ENCODE measurements at regions not wholly inside any gene's neighbourhood (a gene's known extent, or its start where the extent isn't known, plus 50 kb on each side); places are given as distances from the start of the nearest gene placed in this dataset.

DNA sequence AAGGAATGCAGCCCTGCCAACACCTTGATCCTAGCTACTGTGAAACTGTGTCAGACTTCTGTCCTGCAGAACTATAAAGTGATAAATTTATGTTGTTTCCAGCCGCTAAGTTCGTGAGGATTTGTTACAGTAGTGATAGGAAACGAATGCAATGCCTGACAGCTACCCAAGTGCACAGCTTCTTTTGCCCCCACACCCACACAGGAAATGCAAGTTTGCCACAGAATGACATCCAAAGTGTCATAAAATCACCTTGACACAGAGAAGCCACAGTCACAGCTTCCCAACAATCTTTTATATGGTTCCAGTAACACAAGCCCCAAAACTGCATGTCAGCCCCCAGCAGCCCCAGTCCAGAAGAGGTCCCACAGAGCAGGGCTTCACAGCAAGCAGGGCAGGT is 216.9 kb upstream of the S100G start:
- no peak for DNase-seq (ENCODE audit: extremely low read depth in 1 of 11, low read depth in 9 of 11, low spot score in 4 of 11)

DNA sequence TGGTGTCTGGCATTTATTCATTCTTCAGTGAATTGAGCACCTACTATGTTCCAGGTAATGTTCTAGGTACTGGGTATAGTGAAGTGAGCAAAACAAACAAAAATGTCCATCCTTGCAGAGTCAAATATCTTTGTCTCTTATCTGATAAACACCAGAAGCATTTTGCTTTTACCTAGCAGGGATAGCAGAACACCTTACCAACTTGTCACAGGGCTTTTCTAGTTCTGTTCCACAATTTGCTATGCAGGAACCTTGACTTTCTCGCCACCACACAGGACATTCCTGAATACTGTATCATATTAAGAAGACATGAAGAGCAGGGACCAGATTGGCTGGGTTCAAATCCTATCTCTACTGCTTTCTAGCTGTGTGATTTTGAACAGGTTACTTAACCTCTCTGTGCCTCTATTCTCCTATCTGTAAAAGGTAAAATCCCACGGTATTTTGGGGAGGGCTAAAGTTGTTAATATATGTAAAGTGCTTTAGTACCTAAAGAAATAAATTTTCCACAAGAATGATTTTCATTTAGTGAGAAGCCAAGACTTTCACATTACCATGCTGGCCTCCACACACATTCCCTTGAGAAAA is 214.5 kb upstream of the S100G start:
- no peak for DNase-seq (ENCODE audit: extremely low read depth in 1 of 11, low read depth in 9 of 11, low spot score in 4 of 11)

DNA sequence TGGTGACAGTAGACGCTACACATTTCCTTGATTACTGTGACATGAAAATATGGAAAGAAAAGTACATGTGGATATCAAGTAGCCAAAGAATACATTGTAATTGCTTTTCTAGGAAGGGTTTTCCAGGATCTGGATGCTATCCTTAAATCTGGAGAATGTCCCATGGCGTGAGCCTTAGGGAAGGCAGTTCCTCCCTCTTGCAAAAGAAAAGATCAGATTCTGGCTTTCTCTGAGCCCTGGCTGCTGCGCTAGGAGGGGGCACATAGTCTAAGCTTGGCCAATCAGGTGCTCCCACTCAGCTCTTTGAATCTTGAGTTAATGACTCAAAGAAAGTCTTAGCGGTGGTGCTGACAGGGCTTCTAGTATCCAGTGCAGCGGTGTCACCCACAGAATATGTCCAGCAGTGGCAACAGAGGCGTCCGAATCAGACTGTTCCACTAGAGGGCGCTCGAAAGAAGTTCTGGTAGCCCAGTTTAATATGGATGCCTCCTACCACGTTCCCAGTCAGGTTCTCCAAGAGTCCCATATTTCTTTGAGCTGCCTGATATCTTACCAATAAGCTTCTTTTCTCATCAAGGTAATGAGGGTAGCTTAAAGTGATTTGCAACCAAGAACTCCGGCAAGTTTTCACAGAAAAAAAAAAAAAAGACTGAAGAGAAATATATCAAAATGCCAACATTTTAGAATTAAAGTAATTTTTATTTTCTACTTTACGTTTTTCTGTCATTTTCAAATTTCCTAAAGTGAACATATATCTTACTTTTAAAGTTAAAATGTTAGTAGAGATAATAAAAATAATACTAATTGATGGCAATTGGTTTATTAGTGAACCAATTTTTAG is 213.4 kb upstream of the S100G start:
- DNase-seq (ENCODE audit: extremely low read depth in 1 of 11, low read depth in 9 of 11, low spot score in 4 of 11), result peak; percentile 23 to 76 (median 42)

DNA sequence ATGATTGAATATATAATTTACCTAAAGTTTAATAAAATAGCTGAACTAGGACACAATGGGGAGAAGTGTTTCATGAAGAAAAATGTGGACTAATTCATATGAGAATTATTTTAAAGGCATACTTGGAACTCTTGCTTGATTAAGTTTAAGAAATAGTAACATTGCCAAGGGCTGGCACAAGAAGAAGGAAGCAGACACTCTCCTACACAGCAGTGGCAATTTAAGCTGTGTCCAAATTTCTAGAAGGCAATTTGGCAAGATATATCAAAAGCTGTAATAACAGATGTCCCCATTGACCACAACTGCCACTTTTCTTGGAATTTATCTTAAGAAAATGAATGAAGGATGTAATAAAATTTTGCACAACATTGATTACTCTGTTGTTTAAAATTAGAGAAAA is 209.5 kb upstream of the S100G start:
- DNase-seq (ENCODE audit: extremely low read depth in 1 of 11, low read depth in 9 of 11, low spot score in 4 of 11), result no peak

DNA sequence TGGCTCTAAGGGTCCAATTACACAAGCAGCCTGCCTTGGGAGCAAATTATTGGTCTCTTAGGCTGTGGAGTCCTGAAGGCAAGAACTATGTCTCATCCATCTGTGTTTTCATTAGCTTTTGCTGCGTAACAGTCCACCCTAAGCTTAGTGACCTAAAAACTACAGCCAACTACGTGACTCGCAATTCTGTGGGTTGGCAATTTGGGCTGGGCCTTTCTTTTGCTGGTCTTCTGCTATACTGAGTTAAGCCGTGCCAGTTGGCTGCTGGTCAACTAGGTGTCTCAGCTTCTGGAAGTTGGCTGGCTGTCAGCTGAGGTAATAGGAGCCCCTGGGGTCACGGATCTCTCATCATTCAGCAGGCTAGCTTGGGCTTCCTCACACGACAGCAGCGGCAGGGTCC is 205.6 kb upstream of the S100G start:
- DNase-seq (ENCODE audit: extremely low read depth in 1 of 11, low read depth in 9 of 11, low spot score in 4 of 11), result no peak

DNA sequence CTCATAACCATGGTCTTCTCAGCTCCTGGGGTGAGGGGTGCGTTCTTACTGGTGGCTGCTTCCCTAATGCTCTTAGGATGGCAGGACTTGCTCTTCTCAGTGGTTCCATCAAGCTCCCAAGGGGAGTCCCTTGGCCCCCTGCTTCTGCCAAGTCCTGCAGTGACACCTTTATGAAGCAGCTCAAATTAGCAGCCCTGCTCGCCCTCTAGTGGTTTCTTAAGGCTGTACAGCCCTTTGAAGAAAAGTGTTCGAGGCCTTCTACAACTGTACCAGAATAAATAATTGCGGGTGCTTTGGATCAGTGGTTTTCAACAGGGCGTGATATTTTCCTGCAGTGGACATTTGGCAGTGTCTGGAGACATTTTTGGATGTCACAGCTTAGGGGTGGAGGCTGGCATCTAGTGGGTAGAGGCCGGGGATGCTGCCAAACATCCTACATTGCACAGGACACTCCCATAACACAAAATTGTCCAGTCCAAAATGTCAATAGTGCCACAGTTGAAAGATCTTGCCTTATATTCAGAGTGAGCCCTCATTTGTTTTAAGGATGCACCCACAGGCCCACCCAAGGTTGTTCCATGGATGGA is 204.7 kb upstream of the S100G start:
- peak in 2 of 11 donors; percentile 22 to 33 for DNase-seq (ENCODE audit: extremely low read depth in 1 of 11, low read depth in 9 of 11, low spot score in 4 of 11)

DNA sequence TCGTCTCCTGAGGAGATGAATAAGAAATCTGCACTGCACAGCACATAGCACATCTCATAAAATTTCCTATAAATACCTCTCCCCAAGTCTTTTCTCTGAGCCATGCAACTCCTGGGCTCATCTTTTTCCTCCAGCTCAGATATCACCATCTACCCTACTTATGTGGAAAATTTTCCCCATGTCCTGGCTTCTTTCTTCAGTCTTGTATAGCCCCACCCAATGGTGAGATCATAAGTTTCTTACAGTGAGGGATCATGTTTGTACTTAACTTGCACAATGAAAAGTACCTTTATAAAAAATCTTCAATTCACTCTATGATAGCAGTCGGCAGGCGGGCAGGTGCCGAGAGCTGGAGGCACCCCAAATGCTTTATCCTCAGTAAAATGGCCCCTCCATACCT is 198.6 kb upstream of the S100G start:
- DNase-seq (ENCODE audit: extremely low read depth in 1 of 11, low read depth in 9 of 11, low spot score in 4 of 11), result no peak

DNA sequence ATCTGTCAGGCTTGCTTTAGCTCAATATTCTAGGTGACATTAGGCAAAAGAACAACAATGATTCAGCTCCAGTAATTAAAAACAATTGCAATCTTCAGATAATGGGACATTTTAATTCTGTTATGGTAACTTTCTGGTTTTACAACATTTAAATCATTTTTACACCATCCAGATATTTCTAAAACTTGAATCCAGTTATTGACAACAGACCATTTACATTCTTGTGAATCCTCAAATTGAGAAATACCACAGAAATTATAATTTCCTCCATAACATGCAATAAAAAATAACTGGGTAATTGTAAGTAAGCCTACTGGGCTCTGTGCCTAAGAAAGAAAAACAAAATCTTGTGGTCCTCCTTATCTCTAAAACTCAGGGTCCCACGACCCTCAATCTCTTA is 195.0 kb upstream of the S100G start:
- DNase-seq (ENCODE audit: extremely low read depth in 1 of 11, low read depth in 9 of 11, low spot score in 4 of 11), result no peak

DNA sequence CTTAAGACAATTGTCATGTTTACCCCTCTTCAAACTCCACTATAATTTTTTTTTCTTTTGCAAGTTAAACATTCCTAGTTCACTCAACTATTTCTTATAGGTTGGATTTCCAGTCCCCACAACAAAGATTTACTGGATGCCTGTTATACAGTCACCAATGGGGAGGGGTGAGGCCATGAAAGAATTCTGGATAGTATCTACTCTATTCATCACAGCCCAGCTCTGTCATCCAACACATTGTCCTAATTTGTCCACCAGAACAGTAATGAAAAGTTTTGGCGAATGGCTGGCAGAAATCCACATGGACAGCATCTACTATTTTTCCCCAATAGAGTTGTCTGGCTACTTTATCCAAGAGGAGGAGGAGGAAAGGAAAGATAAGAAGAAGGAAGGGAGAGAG is 192.7 kb upstream of the S100G start:
- DNase-seq (ENCODE audit: extremely low read depth in 1 of 11, low read depth in 9 of 11, low spot score in 4 of 11), result no peak

DNA sequence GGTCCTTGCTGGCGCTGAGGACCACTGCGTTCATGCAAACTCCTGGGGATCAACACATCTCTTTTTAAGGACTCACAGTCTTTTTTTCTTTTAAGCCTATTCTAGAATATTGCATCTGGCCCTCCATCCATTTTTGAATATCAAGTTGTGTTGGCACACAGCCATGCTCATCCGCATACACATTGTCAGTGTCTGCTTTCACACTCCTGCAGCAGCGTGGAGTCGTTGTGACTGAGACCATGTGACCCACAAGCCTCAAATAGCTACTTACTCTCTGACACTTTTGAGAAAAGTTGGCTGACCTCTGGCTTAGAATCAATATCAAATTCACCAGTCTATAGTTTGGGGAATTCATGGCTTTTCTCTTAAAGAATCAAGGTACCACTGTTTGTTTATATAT is 191.8 kb upstream of the S100G start:
- DNase-seq (ENCODE audit: extremely low read depth in 1 of 11, low read depth in 9 of 11, low spot score in 4 of 11), result no peak

DNA sequence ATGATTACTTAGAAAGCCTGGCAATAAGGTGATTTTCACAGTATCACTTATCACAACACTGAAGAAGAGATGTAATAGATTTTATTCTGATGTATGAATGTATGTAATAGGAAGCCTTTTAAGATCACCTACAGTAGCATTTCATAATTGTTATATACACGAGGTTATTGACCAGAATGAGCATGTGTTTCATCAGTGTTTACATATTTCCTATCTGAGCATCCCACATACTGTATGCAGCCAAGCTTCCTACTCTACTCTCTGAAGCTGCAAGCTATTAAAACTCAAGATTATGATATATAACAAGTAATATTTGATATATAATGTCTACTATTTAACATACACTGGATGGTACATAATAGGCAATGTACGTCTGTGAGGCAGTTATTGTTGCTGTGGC is 190.9 kb upstream of the S100G start:
- no peak for DNase-seq (ENCODE audit: extremely low read depth in 1 of 11, low read depth in 9 of 11, low spot score in 4 of 11)

DNA sequence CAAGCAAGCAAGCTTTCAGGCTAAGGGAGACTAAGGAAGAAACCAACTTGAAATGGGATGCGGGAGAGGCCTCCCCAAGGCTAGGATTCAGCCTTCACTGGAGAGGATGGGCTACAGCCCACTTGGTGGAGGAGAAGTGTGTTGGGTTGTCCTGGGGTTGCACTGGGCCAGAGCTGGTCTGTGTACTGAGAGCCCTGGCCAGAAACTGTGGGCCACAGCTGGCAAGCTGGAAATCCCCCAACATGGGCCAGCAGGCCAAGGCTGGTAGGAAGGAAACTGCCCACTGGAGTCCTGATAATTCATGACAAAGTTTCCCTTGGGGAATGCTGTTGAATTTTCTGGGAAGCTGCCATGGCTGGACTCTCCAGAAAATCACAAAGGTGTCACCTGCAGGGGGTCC is 188.0 kb upstream of the S100G start:
- DNase-seq (ENCODE audit: extremely low read depth in 1 of 11, low read depth in 9 of 11, low spot score in 4 of 11), result no peak

DNA sequence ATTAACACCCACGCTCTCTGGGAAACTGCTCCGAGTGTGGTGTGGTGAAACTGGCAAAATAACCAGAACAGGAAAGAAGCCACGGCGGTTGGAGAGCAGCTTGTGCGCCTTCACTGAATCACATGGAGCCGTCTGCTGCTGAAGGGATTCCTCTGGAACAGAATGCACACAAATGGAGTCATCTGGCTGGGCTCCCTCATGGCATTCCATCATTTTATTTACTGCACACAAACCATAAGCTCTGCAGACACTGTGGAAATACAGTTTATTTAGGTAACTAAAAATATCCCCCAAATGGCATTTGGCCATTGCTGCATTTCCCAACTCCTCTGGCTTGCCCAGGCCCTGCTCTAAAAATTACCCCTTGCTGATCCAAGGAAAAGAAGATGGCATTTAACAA is 187.0 kb upstream of the S100G start:
- peak in 4 of 11 donors; percentile 8 to 19 (median 16) for DNase-seq (ENCODE audit: extremely low read depth in 1 of 11, low read depth in 9 of 11, low spot score in 4 of 11)

DNA sequence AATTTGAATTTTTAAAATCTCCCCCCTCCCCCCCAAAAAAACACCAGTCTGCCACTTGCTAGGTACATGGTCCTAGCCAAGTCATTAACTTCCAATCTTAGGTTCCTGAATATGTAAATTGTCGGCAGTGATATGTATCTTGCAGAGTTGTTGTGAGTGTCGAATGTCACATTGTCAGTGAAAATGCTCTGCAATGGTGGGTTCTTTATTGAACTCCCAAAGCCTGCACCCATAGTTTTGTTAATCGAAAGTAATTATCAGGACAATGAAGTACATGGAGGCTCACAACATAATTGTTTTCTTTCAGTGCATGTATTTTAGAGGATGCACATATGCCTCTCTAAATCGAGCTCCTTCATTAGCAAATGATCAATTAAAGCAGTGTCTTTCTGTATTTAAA is 185.6 kb upstream of the S100G start:
- DNase-seq (ENCODE audit: extremely low read depth in 1 of 11, low read depth in 9 of 11, low spot score in 4 of 11), result no peak

DNA sequence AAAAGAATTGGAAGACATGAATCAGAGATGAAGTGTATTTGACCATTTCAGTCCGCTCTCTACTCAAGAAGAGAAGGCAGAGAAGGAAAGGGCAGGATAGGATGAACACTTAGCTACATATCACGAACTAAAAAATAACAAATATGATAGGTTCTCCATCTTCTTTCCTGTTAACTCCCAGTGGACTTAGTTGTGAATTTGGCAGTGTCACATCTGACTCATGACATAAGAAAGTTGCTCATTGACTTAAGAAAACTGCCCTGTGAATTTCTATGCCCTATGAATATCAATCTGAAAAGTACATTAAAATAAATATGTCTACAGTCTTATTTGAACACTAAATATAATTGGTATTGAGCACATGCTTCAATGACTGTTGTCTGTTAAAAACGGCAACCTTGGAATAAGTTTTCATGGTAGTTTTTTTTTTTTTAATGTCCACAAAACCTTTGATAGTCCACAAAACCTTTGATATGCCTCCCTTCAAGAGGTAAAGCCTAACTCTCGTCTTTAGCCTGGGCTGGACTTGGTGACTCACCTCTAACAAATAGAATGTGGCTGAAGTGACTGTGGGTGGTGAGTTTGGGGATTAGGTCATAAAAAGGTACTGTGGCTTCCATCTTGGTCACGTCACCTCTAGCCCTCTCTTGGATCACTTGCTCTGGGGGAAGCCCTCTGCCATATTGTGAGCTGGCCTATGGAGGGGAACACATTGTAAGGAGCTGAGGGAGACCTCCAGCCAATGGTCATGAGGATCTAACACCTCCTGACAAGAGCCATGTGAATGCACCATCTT is 184.7 kb upstream of the S100G start:
- DNase-seq (ENCODE audit: extremely low read depth in 1 of 11, low read depth in 9 of 11, low spot score in 4 of 11), result no peak

DNA sequence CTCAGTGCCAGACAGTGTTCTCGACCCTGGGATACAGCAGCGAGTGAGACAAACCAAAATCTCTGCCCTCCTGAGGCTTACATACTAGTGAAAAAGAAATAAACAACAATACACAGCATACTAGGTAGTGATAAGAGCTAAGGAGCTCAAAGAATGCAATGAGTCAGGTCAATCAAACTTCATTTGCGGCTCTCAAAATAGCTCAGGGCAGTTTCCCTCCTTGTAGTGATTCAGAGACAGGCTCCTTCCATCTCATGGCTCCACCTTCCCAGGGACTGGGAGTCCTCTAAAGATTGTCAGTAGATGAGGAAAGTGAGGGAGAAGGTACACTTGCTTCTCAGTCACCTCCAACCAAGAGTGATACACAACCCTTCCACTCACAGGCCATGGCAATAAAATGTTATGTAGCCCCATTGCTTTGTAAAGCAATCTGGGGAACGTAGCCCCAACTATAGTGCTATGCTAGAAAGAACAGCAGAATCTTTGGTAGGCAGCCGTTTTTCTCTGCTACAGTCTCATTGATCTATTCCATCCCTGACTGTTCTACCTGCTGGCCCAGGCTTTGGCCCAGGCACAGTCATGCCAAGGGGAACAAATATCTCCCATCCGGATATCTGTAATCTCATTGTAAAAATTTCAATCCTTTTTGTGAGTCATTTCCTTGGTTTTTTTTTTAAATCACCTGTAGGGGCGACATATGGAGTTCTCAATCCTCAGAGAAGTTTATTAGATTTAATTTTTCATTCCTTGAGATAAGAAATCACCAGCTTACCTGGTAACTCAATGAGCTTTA is 183.1 kb upstream of the S100G start:
- DNase-seq (ENCODE audit: extremely low read depth in 1 of 11, low read depth in 9 of 11, low spot score in 4 of 11), result no peak

DNA sequence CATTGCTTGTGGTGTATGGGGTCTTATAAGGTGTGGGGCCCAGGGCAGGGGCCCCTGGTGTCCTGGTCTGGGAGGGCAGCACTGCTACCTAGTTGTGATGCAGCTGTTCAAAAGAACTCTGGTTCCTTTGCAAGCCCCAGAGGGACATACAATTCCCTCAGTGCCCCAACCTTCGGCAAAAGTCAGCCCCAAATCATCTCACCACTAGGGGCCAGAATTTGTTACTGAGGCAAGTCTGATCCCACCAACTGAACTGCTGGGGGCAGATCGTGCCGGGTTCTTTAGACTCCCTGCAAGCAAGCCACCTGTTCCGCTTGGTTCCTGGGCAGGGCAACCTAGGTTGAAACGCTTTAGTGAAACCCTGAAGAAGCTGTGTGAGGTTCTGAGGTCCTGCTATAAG is 180.1 kb upstream of the S100G start:
- DNase-seq (ENCODE audit: extremely low read depth in 1 of 11, low read depth in 9 of 11, low spot score in 4 of 11), result no peak

DNA sequence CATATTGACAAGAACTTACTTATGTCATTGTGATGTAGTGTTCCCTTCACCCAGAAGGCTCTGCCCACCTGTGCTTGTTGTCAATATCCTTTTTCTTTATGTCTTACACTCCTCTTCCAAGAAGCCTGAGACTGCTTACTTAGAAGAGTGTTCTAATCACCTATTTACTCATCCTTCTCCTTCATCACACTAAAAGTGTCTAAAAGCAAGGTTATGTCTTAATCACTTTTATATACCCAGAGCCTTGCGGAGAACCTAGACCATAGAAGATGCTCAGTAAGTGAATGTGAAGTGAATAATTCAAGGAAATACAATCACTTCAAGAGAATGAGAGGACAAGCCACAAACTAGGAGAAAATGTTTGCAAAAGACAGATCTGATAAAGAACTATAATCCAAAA is 177.6 kb upstream of the S100G start:
- DNase-seq (ENCODE audit: extremely low read depth in 1 of 11, low read depth in 9 of 11, low spot score in 4 of 11), result no peak

DNA sequence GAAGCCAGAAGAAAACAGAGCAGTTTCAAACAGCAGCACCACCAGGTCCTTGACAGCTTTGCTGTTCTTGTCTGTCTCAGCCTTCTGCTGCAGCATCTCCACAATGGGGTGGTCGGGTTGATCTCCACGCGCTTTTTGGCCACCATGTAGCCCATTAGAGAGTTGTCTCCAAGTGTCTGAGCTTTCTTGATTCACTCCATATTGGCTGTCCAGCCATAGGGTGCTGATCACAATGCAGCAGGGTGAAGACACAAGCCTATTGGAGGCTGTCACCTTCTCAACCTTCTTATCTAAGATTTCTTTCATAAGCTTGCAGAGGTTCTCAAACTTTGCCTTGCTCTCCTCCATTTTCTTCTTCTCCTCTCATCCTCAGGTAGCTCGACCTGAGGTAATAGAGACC is 175.4 kb upstream of the S100G start:
- DNase-seq (ENCODE audit: extremely low read depth in 1 of 11, low read depth in 9 of 11, low spot score in 4 of 11), result no peak

All from renal cortex interstitium (tissue), 11 donors.